ENCODE measurements at regions not wholly inside any gene's neighbourhood (a gene's known extent, or its start where the extent isn't known, plus 50 kb on each side); places are given as distances from the start of the nearest gene placed in this dataset.
A peak's percentile ranks its signal among the peaks of the same experiment; 100 is the strongest.

DNA sequence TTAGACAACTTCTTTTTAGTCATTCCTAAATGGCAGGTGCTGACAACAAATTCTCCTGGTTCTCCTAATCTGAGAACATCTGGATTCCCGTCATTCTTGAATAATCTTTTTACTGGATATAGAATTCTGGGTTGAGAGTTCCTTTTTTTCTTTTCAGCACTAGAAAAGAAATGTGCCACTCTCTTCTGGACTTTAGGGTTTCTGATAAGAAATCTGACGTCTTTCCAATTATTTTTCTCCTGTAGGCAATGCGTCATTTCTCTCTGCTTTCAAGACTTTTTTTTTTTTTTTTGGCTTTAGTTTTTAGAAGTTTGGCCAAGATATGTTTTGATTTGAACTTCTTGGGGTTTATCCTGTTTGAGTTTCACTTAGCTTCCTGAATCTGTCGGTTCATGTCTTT lies 66.1 kb upstream of the RNF24 start:
- H3K4me3 ChIP-seq (ENCODE audit: low read depth, low read length): no peak overlapping the region
- peak; percentile 96 for DNase-seq (ENCODE audit: low read depth)
- TF ChIP-seq, protein P1, sequence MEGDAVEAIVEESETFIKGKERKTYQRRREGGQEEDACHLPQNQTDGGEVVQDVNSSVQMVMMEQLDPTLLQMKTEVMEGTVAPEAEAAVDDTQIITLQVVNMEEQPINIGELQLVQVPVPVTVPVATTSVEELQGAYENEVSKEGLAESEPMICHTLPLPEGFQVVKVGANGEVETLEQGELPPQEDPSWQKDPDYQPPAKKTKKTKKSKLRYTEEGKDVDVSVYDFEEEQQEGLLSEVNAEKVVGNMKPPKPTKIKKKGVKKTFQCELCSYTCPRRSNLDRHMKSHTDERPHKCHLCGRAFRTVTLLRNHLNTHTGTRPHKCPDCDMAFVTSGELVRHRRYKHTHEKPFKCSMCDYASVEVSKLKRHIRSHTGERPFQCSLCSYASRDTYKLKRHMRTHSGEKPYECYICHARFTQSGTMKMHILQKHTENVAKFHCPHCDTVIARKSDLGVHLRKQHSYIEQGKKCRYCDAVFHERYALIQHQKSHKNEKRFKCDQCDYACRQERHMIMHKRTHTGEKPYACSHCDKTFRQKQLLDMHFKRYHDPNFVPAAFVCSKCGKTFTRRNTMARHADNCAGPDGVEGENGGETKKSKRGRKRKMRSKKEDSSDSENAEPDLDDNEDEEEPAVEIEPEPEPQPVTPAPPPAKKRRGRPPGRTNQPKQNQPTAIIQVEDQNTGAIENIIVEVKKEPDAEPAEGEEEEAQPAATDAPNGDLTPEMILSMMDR (IDR thresholded peaks at IDR 0.05; ENCODE audit: insufficient read depth, low read length): no peak

DNA sequence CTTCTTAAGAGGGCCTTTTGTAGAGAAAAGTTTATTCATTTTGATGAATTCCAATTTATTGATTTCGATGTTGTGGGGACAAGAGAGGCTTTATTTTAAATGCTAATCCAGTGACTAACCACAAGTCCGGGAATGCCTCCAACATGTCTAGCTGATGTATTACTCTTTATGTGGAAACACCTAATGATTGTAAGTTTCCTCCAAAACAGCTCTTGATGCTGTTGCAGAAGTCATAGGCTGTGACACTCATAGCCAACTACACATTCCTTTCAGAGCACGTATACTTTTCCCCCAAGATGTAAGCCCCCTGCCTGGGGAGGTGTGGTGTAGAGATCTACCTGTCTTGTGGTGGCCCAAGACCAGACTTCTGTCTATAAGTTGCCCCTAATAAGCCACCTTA lies 61.3 kb upstream of the RNF24 start:
- TF ChIP-seq, protein P1 (IDR thresholded peaks at IDR 0.05; ENCODE audit: insufficient read depth, low read length): no peak
- H3K4me3 ChIP-seq (ENCODE audit: low read depth, low read length): no peak overlapping the region
- peak; percentile 98 for DNase-seq (ENCODE audit: low read depth)

DNA sequence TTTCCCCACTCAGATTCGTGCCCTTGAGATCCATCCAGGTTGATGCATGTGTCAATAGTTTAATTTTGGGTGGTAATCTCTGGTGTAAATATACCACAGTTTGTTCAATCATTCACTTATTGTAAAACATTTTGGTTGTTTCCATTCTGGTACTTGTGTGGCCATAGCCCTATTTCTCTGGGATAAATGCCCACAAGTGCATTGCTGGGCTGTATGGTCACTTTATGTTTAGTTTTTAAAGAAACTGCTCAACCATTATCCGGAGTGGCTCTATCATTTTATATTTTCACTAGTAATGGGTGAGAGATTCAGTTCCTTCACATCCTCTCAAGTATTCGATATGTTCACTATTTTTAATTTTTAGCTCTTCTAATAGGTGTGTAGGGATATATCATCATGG lies 60.7 kb upstream of the RNF24 start:
- no peak for DNase-seq (ENCODE audit: low read depth)
- TF ChIP-seq, protein P1 (IDR thresholded peaks at IDR 0.05; ENCODE audit: insufficient read depth, low read length): no peak
- H3K4me3 ChIP-seq (ENCODE audit: low read depth, low read length): no peak overlapping the region

DNA sequence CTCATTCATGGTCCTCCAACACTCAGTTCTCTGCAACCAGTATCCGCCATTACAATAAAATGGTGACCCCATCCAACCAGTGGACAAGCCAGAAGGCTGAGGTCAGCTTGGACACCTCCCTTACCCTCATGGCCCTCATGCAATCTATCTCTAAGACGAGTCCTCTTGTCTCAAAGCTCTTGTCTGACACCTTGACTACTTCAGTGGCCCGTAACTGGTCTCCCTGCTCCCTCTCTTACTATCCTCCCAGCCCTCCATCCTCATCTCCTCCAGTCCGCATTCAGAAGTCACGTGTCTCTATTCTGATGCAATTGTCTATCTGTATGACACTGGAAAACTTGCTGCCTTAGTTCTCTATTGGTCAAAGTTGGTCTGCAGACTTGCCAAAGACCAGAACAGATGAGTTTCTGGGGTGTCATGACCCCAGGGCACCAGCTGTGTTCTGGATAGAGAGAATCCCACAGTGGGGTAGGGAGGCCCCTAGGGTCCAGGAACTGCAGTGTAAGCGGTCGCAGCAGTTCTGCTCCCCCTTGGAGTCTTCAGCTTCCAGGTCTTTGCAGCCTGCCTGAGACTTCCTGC lies 59.6 kb upstream of the RNF24 start:
- no peak for DNase-seq (ENCODE audit: low read depth)
- TF ChIP-seq, protein P1 (IDR thresholded peaks at IDR 0.05; ENCODE audit: insufficient read depth, low read length): no peak
- no peak overlapping the region for H3K4me3 ChIP-seq (ENCODE audit: low read depth, low read length)

DNA sequence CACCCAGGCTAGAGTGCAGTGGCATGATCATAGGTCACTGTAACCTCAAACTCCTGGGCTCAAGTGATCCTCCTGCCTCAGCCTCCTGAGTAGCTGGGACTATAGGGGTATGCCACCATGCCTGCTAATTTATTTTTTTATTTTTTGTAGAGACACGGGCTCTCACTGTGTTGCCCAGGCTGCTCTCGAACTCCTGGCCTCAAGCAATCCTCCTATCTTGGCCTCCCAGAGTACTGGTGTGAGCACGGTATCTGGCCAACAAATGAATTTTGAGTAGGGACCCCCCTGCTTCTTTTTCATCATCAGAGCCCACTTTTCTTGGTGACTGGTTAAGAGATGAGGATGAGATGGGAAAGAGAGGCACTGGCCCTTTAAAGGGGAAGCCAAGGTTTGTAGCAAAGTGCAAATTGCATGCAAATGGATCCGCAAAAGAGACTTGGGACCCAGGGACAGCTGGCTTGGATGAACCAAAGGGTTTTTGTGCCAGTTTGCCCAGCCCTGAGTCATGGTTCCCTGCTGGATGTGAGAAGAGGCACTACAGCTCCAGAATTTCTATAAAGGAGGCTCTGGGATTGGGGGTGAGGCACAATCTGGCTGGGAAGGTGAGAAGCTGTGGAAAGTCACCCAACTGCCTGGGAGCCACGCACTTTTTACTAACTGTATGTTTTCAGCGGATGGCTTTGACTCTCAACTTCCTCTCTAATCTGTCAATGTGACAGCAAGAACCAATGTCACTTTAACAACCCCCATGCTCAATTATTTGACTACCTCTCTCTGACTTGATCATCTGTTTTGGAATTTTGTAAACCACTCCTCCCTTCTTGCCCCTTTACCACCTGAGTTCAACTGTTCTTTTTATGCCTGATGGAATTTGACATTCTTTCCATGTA lies 58.7 kb upstream of the RNF24 start:
- TF ChIP-seq, protein P1 (IDR thresholded peaks at IDR 0.05; ENCODE audit: insufficient read depth, low read length): no peak
- no peak overlapping the region for H3K4me3 ChIP-seq (ENCODE audit: low read depth, low read length)
- no peak for DNase-seq (ENCODE audit: low read depth)

DNA sequence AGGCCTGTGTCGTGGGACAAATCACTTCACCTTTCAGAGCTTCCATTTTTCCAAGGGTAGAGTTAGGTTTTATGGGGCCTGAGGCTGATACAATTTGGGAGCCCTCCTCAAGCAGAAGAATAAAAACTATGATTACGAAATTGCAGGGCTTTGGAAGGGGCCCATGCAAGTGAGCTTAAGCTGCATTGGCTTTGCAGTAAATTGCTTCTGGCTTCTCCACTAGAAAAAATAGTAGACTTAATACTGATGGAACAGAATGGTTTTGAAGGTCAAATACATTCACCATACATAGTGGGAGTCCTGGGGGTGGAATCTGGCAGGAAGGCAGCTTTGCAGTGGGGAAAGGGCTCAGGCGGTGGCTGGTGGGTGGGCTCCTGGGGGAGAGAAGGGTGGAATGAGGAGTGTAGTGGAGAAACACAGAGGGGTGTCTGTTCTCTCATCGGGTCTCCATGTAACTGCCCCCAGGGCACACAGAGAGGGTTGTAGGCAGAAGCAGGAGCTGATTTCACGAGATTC lies 55.9 kb upstream of the RNF24 start:
- TF ChIP-seq, protein P1 (IDR thresholded peaks at IDR 0.05; ENCODE audit: insufficient read depth, low read length): no peak
- DNase-seq (ENCODE audit: low read depth): peak; percentile 64

More for the DNA sequence above, 55.9 kb upstream of the RNF24 start:
- H3K4me3 ChIP-seq (ENCODE audit: low read depth, low read length): no peak overlapping the region

Data from fibroblast of the aortic adventitia (primary cell).